Activated naive CD4-positive, alpha-beta T cell treated with anti-CD3 and anti-CD28 coated beads, Interleukin-2, amount 50 U/mL, for 24 hours (primary cell): ENCODE measurements at regions not wholly inside any gene's neighbourhood (a gene's known extent, or its start where the extent isn't known, plus 50 kb on each side); places are given as distances from the start of the nearest gene placed in this dataset.
"Not testable (repeated sequence)": the region's sequence is repeated elsewhere in the genome, so short reads cannot be mapped to it uniquely, and the experiment has no call there.

Source experiments
- H3K27ac Mint-ChIP-seq: one replicate; pipeline ENCODE4 v1.8.0; 2021; ENCODE audit warnings: mild to moderate bottlenecking, mixed read lengths
- H3K27me3 Mint-ChIP-seq: one replicate; pipeline ENCODE4 v1.8.0; 2021; ENCODE audit warnings: mixed read lengths
- H3K36me3 Mint-ChIP-seq: one replicate; pipeline ENCODE4 v1.8.0; 2021; ENCODE audit warnings: mixed read lengths
- H3K4me1 Mint-ChIP-seq: one replicate; pipeline ENCODE4 v1.8.0; 2021; ENCODE audit warnings: mixed read lengths
- H3K4me3 Mint-ChIP-seq: one replicate; pipeline ENCODE4 v1.8.0; 2021; ENCODE audit warnings: mild to moderate bottlenecking, mixed read lengths
- H3K9me3 Mint-ChIP-seq: one replicate; pipeline ENCODE4 v1.8.0; 2021; ENCODE audit warnings: mixed read lengths

DNA sequence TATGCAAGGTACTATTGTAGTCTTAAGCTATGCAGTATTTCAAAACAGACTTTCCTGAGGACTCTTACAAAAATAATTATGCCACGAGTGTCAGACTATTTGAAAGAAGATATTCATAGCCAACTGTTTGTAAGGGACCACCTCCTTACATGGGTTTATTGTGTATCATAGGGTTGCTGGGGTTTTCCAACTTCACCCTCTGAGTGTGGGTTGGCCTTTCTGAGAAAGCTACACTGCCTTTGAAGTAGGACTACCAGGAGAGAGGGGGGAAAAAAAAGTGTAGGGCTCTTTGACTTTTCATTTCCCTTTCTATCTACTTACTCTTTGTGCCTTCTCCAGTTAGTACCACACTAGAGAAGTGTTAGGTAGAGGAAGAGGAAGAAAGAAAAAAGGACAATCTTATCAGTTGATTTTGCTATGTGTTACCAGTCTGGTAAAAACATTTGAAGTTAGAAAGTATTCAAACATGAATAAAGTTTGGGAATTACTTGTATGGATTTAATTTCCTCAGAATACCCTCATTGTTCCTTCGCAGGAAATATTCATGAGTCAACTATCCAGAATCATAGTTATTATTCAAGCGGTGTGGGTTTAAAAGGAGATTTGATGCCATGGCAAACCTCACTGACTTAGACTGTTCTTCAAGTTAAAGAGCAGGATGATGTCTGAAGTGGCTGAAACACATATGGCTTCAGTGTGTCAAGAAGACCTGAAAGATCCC is 329.3 kb upstream of the THBS1 start:
- no peak overlapping the region for H3K27ac Mint-ChIP-seq

GRCh38 chr15:39252134-39252470 is 328.8 kb upstream of the THBS1 start:
- H3K36me3 Mint-ChIP-seq = no peaks in the 10 kb centered on the region
- no peak overlapping the region for H3K27ac Mint-ChIP-seq
- H3K27me3 Mint-ChIP-seq = peaks cover 9% of the 10 kb centered on the region
- H3K4me1 Mint-ChIP-seq = no peaks in the 10 kb centered on the region
- H3K4me3 Mint-ChIP-seq = no peak overlapping the region
- H3K9me3 Mint-ChIP-seq = no peaks in the 10 kb centered on the region

More for the DNA sequence above, 329.3 kb upstream of the THBS1 start:
- Mint-ChIP-seq H3K9me3 (no peaks in the 10 kb centered on the region), H3K36me3 (no peaks in the 10 kb centered on the region), H3K27me3 (peaks cover 7% of the 10 kb centered on the region), H3K4me1 (no peaks in the 10 kb centered on the region), H3K4me3 (no peak overlapping the region)

- H3K36me3 Mint-ChIP-seq = no peaks in the 10 kb centered on the region
- H3K9me3 Mint-ChIP-seq = no peaks in the 10 kb centered on the region
- H3K27ac Mint-ChIP-seq = no peak overlapping the region
- H3K4me3 Mint-ChIP-seq = no peak overlapping the region
- peaks cover 8% of the 10 kb centered on the region for H3K27me3 Mint-ChIP-seq
- H3K4me1 Mint-ChIP-seq = no peaks in the 10 kb centered on the region
Observed at GRCh38 chr15:39253552-39253951, 327.3 kb upstream of the THBS1 start.

- H3K36me3 Mint-ChIP-seq = no peaks in the 10 kb centered on the region
- no peak overlapping the region for H3K27ac Mint-ChIP-seq
- no peaks in the 10 kb centered on the region for H3K9me3 Mint-ChIP-seq
- no peaks in the 10 kb centered on the region for H3K4me1 Mint-ChIP-seq
- H3K27me3 Mint-ChIP-seq = peaks cover 8% of the 10 kb centered on the region
- H3K4me3 Mint-ChIP-seq = no peak overlapping the region
Observed at GRCh38 chr15:39254181-39254580, 326.7 kb upstream of the THBS1 start.

- Mint-ChIP-seq H3K4me1 (no peaks in the 10 kb centered on the region), H3K27me3 (peaks cover 8% of the 10 kb centered on the region), H3K27ac (no peak overlapping the region), H3K4me3 (no peak overlapping the region), H3K36me3 (no peaks in the 10 kb centered on the region), H3K9me3 (no peaks in the 10 kb centered on the region)
Observed at GRCh38 chr15:39255760-39256159, 325.1 kb upstream of the THBS1 start.

DNA sequence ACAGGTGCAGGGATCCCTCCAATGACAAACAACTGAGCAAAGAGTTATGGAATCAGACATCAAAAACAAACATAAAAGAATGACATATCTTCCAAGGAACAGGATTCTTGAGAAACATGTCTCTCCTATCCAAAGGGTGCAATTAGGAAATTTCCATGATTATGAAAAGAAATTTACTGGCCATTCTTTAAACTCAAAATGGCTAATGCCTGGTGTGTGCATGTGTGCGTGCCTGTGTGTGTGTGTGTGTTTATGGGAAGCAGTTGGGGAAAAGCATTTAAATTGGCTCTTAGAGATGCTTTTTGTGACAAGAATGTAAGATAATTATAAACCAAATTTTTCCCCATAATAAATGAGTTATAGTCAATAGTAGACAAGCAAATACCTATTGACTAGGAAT is 320.5 kb upstream of the THBS1 start:
- no peaks in the 10 kb centered on the region for H3K36me3 Mint-ChIP-seq
- H3K27ac Mint-ChIP-seq = no peak overlapping the region
- H3K4me3 Mint-ChIP-seq = no peak overlapping the region
- no peaks in the 10 kb centered on the region for H3K9me3 Mint-ChIP-seq
- H3K27me3 Mint-ChIP-seq = peaks cover 3% of the 10 kb centered on the region
- H3K4me1 Mint-ChIP-seq = no peaks in the 10 kb centered on the region

GRCh38 chr15:39260791-39261190 is 320.1 kb upstream of the THBS1 start:
- no peaks in the 10 kb centered on the region for H3K9me3 Mint-ChIP-seq
- H3K4me3 Mint-ChIP-seq = no peak overlapping the region
- peaks cover 3% of the 10 kb centered on the region for H3K27me3 Mint-ChIP-seq
- no peaks in the 10 kb centered on the region for H3K4me1 Mint-ChIP-seq
- no peak overlapping the region for H3K27ac Mint-ChIP-seq
- no peaks in the 10 kb centered on the region for H3K36me3 Mint-ChIP-seq

DNA sequence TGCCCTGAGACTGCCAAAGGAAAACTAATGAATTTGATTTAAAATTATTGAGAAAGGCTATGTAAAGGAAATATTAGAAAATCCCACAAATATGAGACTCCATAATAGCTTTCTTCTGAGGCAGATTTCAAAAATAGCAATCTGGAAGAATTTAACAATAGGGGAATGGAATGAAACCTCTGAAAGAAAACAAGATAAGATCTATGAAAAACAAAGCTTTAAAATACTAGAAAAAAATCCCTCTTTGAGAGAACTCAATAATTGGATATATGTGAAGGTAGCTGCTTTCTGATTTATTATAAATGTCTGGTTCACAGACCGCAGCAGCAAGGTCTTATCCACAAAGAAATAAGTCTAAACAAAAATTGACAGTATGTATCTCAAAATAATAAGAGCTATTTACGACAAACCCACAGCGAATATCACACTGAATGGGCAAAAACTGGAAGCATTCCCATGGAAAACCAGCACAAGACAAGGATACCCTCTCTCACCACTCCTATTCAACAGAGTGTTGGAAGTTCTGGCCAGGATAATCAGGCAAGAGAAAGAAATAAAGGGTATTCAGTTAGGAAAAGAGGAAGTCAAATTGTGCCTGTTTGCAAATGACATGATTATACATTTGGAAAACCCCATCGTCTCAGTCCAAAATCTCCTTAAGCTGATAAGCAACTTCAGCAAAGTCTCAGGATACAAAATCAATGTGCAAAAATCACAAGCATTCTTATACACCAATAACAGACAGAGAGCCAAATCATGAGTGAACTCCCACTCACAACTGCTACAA is 319.3 kb upstream of the THBS1 start:
- H3K36me3 Mint-ChIP-seq, H3K4me3 Mint-ChIP-seq, H3K4me1 Mint-ChIP-seq, H3K27me3 Mint-ChIP-seq, H3K9me3 Mint-ChIP-seq, H3K27ac Mint-ChIP-seq: not testable (repeated sequence)

DNA sequence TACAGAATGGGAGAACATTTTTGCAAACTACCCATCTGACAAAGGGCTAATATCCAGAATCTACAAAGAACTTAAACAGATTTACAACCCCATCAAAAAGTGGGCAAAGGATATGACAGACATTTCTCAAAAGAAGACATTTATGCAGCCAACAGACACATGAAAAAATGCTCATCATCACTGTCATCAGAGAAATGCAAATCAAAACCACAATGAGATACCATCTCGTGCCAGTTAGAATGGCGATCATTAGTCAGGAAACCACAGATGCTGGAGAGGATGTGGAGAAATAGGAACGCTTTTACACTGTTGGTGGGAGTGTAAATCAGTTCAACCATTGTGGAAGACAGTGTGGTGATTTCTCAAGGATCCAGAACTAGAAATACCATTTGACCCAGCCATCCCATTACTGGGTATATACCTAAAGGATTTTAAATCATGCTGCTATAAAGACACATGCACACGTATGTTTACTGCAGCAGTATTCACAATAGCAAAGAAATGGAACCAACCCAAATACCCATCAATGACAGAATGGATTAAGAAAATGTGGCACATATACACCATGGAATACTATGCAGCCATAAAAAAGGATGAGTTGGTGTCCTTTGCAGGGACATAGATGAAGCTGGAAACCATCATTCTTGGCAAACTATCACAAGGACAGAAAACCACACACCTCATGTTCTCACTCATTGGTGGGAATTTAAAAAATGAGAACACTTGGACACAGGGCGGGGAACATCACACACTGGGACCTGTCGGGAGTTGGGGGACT is 317.7 kb upstream of the THBS1 start:
- H3K27ac Mint-ChIP-seq, H3K4me3 Mint-ChIP-seq, H3K9me3 Mint-ChIP-seq, H3K36me3 Mint-ChIP-seq, H3K27me3 Mint-ChIP-seq, H3K4me1 Mint-ChIP-seq: not testable (repeated sequence)

DNA sequence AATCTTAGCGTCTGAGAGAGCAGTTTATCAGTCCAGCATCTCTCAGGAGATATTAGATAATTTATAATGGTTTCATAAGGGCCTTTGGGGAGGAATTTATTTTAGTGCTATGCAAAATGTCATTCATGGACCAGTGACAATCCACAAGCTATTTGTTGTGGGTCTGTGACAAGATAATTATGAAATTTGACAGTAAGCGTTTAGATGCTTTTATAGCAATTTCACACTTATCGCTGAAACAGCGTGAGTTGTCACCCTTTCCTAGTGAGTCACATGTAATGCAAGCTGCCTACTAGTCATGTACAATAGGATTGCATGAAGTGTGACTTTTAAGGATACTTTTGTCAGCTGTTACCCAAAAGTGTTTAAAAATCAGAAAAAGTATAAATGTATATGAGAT is 315.6 kb upstream of the THBS1 start:
- no peak overlapping the region for H3K4me3 Mint-ChIP-seq
- H3K27ac Mint-ChIP-seq = no peak overlapping the region
- no peaks in the 10 kb centered on the region for H3K4me1 Mint-ChIP-seq
- H3K9me3 Mint-ChIP-seq = no peaks in the 10 kb centered on the region
- no peaks in the 10 kb centered on the region for H3K36me3 Mint-ChIP-seq
- no peaks in the 10 kb centered on the region for H3K27me3 Mint-ChIP-seq

GRCh38 chr15:39266890-39267289 is 314.0 kb upstream of the THBS1 start:
- no peak overlapping the region for H3K27ac Mint-ChIP-seq
- H3K4me3 Mint-ChIP-seq = no peak overlapping the region
- no peaks in the 10 kb centered on the region for H3K27me3 Mint-ChIP-seq
- no peaks in the 10 kb centered on the region for H3K9me3 Mint-ChIP-seq
- no peaks in the 10 kb centered on the region for H3K4me1 Mint-ChIP-seq
- H3K36me3 Mint-ChIP-seq = no peaks in the 10 kb centered on the region

- H3K4me3 Mint-ChIP-seq = no peak overlapping the region
- no peaks in the 10 kb centered on the region for H3K4me1 Mint-ChIP-seq
- H3K27me3 Mint-ChIP-seq = no peaks in the 10 kb centered on the region
- H3K36me3 Mint-ChIP-seq = no peaks in the 10 kb centered on the region
- no peaks in the 10 kb centered on the region for H3K9me3 Mint-ChIP-seq
- H3K27ac Mint-ChIP-seq = no peak overlapping the region
Observed at GRCh38 chr15:39267685-39268084, 313.2 kb upstream of the THBS1 start.

DNA sequence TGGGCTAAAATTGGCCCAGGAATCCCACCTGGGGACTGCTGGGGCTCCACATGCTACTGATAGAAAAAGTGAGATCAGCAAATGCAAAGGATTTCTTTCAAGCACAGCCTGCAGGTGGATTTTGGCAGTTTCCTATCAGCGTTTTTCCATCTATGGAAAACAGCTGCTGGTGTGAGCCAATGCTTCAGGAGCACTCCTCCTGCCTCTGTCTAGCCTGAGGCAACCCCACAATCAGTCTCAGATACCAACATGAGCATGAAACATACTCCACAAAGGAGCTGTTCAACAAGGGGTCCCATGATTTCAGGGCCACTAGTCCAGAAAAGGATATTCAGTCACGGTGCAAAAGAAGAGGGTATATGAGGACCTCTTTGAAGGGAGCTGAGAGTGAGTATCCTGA is 311.5 kb upstream of the THBS1 start:
- no peak overlapping the region for H3K4me3 Mint-ChIP-seq
- H3K4me1 Mint-ChIP-seq = no peaks in the 10 kb centered on the region
- H3K27ac Mint-ChIP-seq = no peak overlapping the region
- no peaks in the 10 kb centered on the region for H3K9me3 Mint-ChIP-seq
- H3K36me3 Mint-ChIP-seq = no peaks in the 10 kb centered on the region
- no peaks in the 10 kb centered on the region for H3K27me3 Mint-ChIP-seq

- Mint-ChIP-seq H3K4me1 (no peaks in the 10 kb centered on the region), H3K9me3 (no peaks in the 10 kb centered on the region), H3K27me3 (no peaks in the 10 kb centered on the region), H3K36me3 (no peaks in the 10 kb centered on the region), H3K27ac (no peak overlapping the region), H3K4me3 (no peak overlapping the region)
Observed at GRCh38 chr15:39269821-39270220, 311.1 kb upstream of the THBS1 start.

DNA sequence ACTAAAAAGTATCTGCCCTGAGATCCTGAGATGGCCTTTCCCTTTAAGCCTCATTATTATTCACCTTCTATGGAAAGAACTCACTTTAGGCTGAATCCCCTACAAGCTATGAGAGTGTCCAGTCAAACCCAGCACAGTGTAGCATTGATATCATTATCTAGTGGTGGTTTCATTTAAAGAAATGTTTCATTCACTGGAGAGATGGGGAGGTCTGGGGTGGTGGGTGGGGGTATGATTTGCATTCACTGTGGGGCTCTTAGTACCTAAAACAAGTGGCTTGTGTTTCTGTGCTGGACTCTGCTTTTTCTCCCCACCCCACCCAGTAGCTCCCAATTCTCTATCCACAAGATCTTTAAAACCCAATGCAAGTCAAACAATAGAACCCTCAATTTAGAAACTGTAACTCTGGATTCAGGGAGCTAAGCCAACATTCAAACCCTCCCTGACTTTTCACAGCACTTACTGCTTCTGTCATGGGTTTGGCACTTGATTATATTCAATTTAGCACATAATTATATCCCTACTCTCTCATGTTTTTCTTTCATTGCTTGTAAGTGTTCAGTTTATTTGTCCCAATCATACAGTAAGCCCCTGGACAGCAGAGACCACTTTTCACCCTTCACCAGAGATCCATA is 310.5 kb upstream of the THBS1 start:
- H3K27ac Mint-ChIP-seq = no peak overlapping the region
- no peak overlapping the region for H3K4me3 Mint-ChIP-seq
- no peaks in the 10 kb centered on the region for H3K36me3 Mint-ChIP-seq
- no peaks in the 10 kb centered on the region for H3K9me3 Mint-ChIP-seq
- no peaks in the 10 kb centered on the region for H3K4me1 Mint-ChIP-seq
- H3K27me3 Mint-ChIP-seq = no peaks in the 10 kb centered on the region

GRCh38 chr15:39270934-39271333 is 309.9 kb upstream of the THBS1 start:
- no peaks in the 10 kb centered on the region for H3K27me3 Mint-ChIP-seq
- no peaks in the 10 kb centered on the region for H3K9me3 Mint-ChIP-seq
- H3K4me1 Mint-ChIP-seq = no peaks in the 10 kb centered on the region
- H3K27ac Mint-ChIP-seq = no peak overlapping the region
- no peak overlapping the region for H3K4me3 Mint-ChIP-seq
- no peaks in the 10 kb centered on the region for H3K36me3 Mint-ChIP-seq
